CD14-positive monocyte (primary cell): ENCODE measurements at regions not wholly inside any gene's neighbourhood (a gene's known extent, or its start where the extent isn't known, plus 50 kb on each side); places are given as distances from the start of the nearest gene placed in this dataset.

ENCODE experiments used
- DNase-seq, 3 donors: peaks; one replicate each; pipeline ENCODE4 v3.0.0-alpha.2; 2011 to 2022
- H2AFZ ChIP-seq: 2 replicates; pipeline ENCODE4 v1.6.0; 2012; ENCODE audit warnings: mild to moderate bottlenecking, low read depth, low read length, inconsistent platforms; ENCODE audit not compliant: insufficient read depth, poor library complexity, severe bottlenecking
- H3K27ac ChIP-seq, 2 donors: 1 replicate in 1 of 2; 2 replicates in 1 of 2; pipeline ENCODE4 v1.5.1; 2012 to 2013; ENCODE audit warnings: low read length in 2 of 2, control low read depth in 1 of 2, inconsistent platforms in 1 of 2, low read depth in 1 of 2, mild to moderate bottlenecking in 1 of 2
- H3K27me3 ChIP-seq, 2 donors: one replicate each; pipeline versions ENCODE4 v1.6.0 to v1.6.1; 2011 to 2013; ENCODE audit warnings: low read length in 2 of 2; ENCODE audit not compliant: control insufficient read depth in 2 of 2, insufficient read depth in 2 of 2
- H3K36me3 ChIP-seq, 2 donors: replicated peaks in 1 of 2; 1 replicate in 1 of 2; 2 replicates in 1 of 2; pipeline versions ENCODE4 v1.5.1 to v1.6.1; 2012 to 2013; ENCODE audit warnings: low read length in 2 of 2, control low read depth in 1 of 2, inconsistent platforms in 1 of 2, mild to moderate bottlenecking in 1 of 2; ENCODE audit not compliant: insufficient read depth in 2 of 2, control insufficient read depth in 1 of 2
- H3K4me1 ChIP-seq, 2 donors: 1 replicate in 1 of 2; 2 replicates in 1 of 2; pipeline versions ENCODE4 v1.5.1 to v1.6.1; 2012 to 2013; ENCODE audit warnings: low read length in 2 of 2, control low read depth in 1 of 2, inconsistent platforms in 1 of 2, mild to moderate bottlenecking in 1 of 2, moderate library complexity in 1 of 2; ENCODE audit not compliant: insufficient read depth in 2 of 2, control insufficient read depth in 1 of 2
- H3K4me2 ChIP-seq: replicated peaks from 2 replicates; pipeline ENCODE3; 2012; ENCODE audit warnings: low read length, moderate library complexity, mild to moderate bottlenecking; ENCODE audit not compliant: poor library complexity, severe bottlenecking; ENCODE audit errors: extremely low read depth
- H3K4me3 ChIP-seq, 3 experiments: fragments of 200-600 bp in 1 of 3; sonication (generic) in 1 of 3; replicated peaks in 1 of 3; 1 replicate in 2 of 3; 2 replicates in 1 of 3; pipeline ENCODE4 v1.5.1; 2011 to 2013; ENCODE audit warnings: low read length in 3 of 3, mild to moderate bottlenecking in 3 of 3, control low read depth in 2 of 3, low read depth in 2 of 3, inconsistent platforms in 1 of 3, moderate library complexity in 1 of 3
- H3K79me2 ChIP-seq: 2 replicates; pipeline ENCODE4 v1.6.0; 2012; ENCODE audit warnings: mild to moderate bottlenecking, control low read depth, inconsistent platforms, low read length, moderate library complexity; ENCODE audit not compliant: insufficient read depth
- H3K9ac ChIP-seq: 2 replicates; pipeline ENCODE4 v1.6.0; 2017; ENCODE audit warnings: low read length, mild to moderate bottlenecking; ENCODE audit not compliant: insufficient read depth, poor library complexity, severe bottlenecking
- H3K9me3 ChIP-seq, 2 donors: replicated peaks in 1 of 2; 1 replicate in 1 of 2; 2 replicates in 1 of 2; pipeline versions ENCODE4 v1.5.1 to v1.6.1; 2012 to 2013; ENCODE audit warnings: low read length in 2 of 2, control low read depth in 1 of 2; ENCODE audit not compliant: control insufficient read depth in 1 of 2, insufficient read depth in 1 of 2
- H4K20me1 ChIP-seq: 2 replicates; pipeline ENCODE4 v1.6.0; 2012; ENCODE audit warnings: mild to moderate bottlenecking, low read length, control low read depth, moderate library complexity; ENCODE audit not compliant: insufficient read depth
- H3K27ac Mint-ChIP-seq, 7 donors: one replicate each; pipeline ENCODE4 v1.8.0; 2020; ENCODE audit warnings: mild to moderate bottlenecking in 7 of 7, mixed read lengths in 7 of 7, moderate library complexity in 6 of 7, inconsistent platforms in 2 of 7
- H3K27me3 Mint-ChIP-seq, 3 donors: one replicate each; pipeline ENCODE4 v1.8.0; 2021 to 2022; ENCODE audit warnings: low read depth in 3 of 3, mild to moderate bottlenecking in 3 of 3, mixed read lengths in 3 of 3, moderate library complexity in 3 of 3, inconsistent platforms in 1 of 3
- H3K36me3 Mint-ChIP-seq, 2 donors: one replicate each; pipeline ENCODE4 v1.8.0; 2020; ENCODE audit warnings: mixed read lengths in 2 of 2, inconsistent platforms in 1 of 2, mild to moderate bottlenecking in 1 of 2
- H3K4me1 Mint-ChIP-seq: one replicate; pipeline ENCODE4 v1.8.0; 2020; ENCODE audit warnings: mild to moderate bottlenecking, mixed read lengths
- H3K4me3 Mint-ChIP-seq, 2 donors: one replicate each; pipeline ENCODE4 v1.8.0; 2020; ENCODE audit warnings: mild to moderate bottlenecking in 2 of 2, mixed read lengths in 2 of 2, moderate library complexity in 1 of 2
- H3K9me3 Mint-ChIP-seq, 7 donors: one replicate each; pipeline ENCODE4 v1.8.0; 2020 to 2022; ENCODE audit warnings: mixed read lengths in 7 of 7, mild to moderate bottlenecking in 6 of 7, moderate library complexity in 6 of 7, inconsistent platforms in 2 of 7
- CTCF ChIP-seq: fragments of 200-600 bp; IDR thresholded peaks from one replicate; pipeline ENCODE4 v1.8.0; 2022; ENCODE audit warnings: antibody characterized with exemption, mild to moderate bottlenecking
- WGBS: methylation state at CpG from one replicate; pipeline ENCODE4 v1.1.5; 2013; ENCODE audit warnings: missing lambda C conversion rate; ENCODE audit not compliant: insufficient coverage; 5-methylcytosine and 5-hydroxymethylcytosine counted together
- intact Hi-C, 2 donors: fragments of 100-400 bp; cut with micrococcal nuclease; formaldehyde crosslinking; loops; one replicate each; pipeline versions ENCODE4 v1.15.0 to v1.15.1; 2023

GRCh38 chr7:157088136-157088535, 50.6 kb upstream of the UBE3C start:
- Mint-ChIP-seq H3K36me3 (no peaks in the 10 kb centered on the region), H3K4me1 (no peaks in the 10 kb centered on the region), H3K27me3 (peaks cover 8 to 19% (median 13%) of the 10 kb centered on the region in 3 donors), H3K27ac (no peak overlapping the region), H3K4me3 (no peak overlapping the region), H3K9me3 (peaks cover 6 to 38% (median 29%) of the 10 kb centered on the region in 7 donors)
- Histone ChIP-seq H2AFZ (no peak overlapping the region), H3K9me3 (peaks cover 5 to 19% of the 10 kb centered on the region in 2 donors), H3K9ac (no peak overlapping the region), H3K27ac (no peak overlapping the region), H3K36me3 (no peaks in the 10 kb centered on the region), H3K4me2 (no peak overlapping the region), H3K4me3 (no peak overlapping the region), H4K20me1 (no peaks in the 10 kb centered on the region), H3K27me3 (no peaks in the 10 kb centered on the region), H3K79me2 (no peaks in the 10 kb centered on the region), H3K4me1 (no peaks in the 10 kb centered on the region)
- no peak for DNase-seq
- no peak for TF ChIP-seq CTCF
- intact Hi-C loops, result no loop called here
- 92% methylated on average over 7 of the region's 11 CpGs for WGBS
